HepG2 (cell line): ENCODE measurements at regions not wholly inside any gene's neighbourhood (a gene's known extent, or its start where the extent isn't known, plus 50 kb on each side); places are given as distances from the start of the nearest gene placed in this dataset.

Experiments used
- POLR2A ChIP-seq, 2 experiments: IDR thresholded peaks; 2 replicates each; pipeline ENCODE4 v1.6.1; 2011; ENCODE audit warnings: low read depth in 2 of 2, low read length in 2 of 2, mild to moderate bottlenecking in 1 of 2, moderate library complexity in 1 of 2; ENCODE audit not compliant: insufficient read depth in 1 of 2
- ZNF530 ChIP-seq: sonication (generic); formaldehyde crosslinking; IDR thresholded peaks from 2 replicates; pipeline ENCODE4 v1.5.0; 2020; ENCODE audit warnings: low read depth, mild to moderate bottlenecking, missing genetic modification reagents

DNA sequence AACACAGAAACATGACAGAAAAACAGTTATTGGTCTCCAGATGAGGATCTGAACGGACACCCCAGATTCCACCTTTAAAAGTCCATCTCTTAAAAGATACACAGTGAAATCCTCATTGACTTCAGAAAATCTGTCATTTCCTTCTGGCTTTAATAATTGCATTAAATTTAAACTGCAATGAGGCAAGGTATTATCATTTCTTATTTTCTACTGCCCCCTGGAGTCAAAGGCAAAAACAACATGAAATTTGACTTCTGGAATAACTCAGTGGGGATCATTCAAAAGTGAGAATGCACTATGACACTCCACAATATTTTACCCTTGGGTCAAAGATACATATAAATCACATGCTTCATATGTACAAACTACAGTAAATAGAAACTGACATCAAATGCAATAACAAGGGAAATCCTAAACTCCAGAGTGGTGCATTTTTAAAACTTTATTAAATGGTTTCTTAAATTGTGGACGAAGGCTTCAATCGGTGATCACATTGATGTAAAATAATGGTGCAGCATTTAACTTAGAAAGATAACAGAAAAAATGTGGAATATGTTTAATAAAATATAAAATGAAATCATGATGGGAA is 56.4 kb upstream of the SPANXN1 start:
- no peak for TF ChIP-seq POLR2A (IDR thresholded peaks at IDR 0.05; ENCODE audit: insufficient read depth in 1 of 2, low read depth in 2 of 2, low read length in 2 of 2)
- no peak for TF ChIP-seq ZNF530 (CRISPR knock-in tag)
